ENCODE measurements at regions not wholly inside any gene's neighbourhood (a gene's known extent, or its start where the extent isn't known, plus 50 kb on each side); places are given as distances from the start of the nearest gene placed in this dataset.

GRCh38 chr12:72094490-72094889 is 155.8 kb downstream of the TPH2 start:
- TF ChIP-seq, protein P1, sequence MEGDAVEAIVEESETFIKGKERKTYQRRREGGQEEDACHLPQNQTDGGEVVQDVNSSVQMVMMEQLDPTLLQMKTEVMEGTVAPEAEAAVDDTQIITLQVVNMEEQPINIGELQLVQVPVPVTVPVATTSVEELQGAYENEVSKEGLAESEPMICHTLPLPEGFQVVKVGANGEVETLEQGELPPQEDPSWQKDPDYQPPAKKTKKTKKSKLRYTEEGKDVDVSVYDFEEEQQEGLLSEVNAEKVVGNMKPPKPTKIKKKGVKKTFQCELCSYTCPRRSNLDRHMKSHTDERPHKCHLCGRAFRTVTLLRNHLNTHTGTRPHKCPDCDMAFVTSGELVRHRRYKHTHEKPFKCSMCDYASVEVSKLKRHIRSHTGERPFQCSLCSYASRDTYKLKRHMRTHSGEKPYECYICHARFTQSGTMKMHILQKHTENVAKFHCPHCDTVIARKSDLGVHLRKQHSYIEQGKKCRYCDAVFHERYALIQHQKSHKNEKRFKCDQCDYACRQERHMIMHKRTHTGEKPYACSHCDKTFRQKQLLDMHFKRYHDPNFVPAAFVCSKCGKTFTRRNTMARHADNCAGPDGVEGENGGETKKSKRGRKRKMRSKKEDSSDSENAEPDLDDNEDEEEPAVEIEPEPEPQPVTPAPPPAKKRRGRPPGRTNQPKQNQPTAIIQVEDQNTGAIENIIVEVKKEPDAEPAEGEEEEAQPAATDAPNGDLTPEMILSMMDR (IDR thresholded peaks at IDR 0.05; ENCODE audit: control extremely low read depth, extremely low read depth, low read depth, missing control alignments), result no peak
- ChIA-PET CTCF (no interaction called here), POLR2A (no interaction called here)
- no peak for DNase-seq (ENCODE audit: extremely low spot score)

- ChIA-PET CTCF (no interaction called here), POLR2A (no interaction called here)
- no peak for DNase-seq (ENCODE audit: extremely low spot score)
- TF ChIP-seq, protein P1 (IDR thresholded peaks at IDR 0.05; ENCODE audit: control extremely low read depth, extremely low read depth, low read depth, missing control alignments), result no peak
Measured at GRCh38 chr12:72095025-72095424, 156.4 kb downstream of the TPH2 start.

GRCh38 chr12:72098622-72099021 is 160.0 kb downstream of the TPH2 start:
- POLR2A ChIA-PET, result no interaction called here
- DNase-seq (ENCODE audit: extremely low spot score), result no peak
- CTCF ChIA-PET, result no interaction called here
- TF ChIP-seq, protein P1 (IDR thresholded peaks at IDR 0.05; ENCODE audit: control extremely low read depth, extremely low read depth, low read depth, missing control alignments), result no peak

DNA sequence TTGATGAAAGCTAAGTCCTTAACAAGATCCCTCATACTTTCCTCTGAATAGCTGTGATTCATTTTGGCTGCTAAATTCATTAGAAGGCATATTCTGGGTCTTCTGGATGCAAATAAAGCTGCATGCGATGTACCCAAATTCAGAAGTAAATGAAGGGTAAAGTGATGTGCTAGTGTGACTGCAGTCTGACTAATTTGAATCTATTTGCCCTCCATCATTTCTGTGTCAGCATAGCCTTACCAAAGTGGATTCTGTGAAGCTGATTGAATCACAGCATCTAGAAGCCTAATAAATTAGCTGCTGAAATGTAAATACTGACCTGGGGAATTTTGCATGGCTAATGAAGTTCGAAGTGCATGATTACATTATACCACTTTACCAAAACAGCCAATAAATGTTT is 162.2 kb downstream of the TPH2 start:
- TF ChIP-seq, protein P1 (IDR thresholded peaks at IDR 0.05; ENCODE audit: control extremely low read depth, extremely low read depth, low read depth, missing control alignments), result no peak
- no peak for DNase-seq (ENCODE audit: extremely low spot score)
- ChIA-PET CTCF (interaction anchor here (1.1 to 1.4 kb wide), 2 partner anchors 18 to 31 kb away, joined by 3 to 4 read pairs; no protein-coding TSS in a partner anchor), POLR2A (no interaction called here)

DNA sequence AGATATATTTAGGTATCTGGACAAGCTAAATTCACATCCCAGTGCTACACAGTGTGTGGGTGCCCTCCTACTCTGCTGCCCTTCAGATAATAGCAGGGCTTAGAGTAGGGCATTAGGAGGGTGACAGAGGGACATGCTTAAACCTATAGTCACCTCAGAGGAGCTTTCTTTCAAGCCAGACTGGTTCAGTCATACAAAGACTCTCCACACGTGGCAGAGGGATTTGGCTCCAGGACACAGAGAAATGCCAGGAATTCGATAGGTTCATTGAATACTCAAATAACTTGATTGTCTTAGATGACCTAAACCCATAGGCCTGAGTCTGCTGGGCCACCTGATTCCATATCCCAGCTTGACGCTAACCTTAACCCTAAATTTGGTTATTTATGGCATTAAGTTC is 163.5 kb downstream of the TPH2 start:
- TF ChIP-seq, protein P1 (IDR thresholded peaks at IDR 0.05; ENCODE audit: control extremely low read depth, extremely low read depth, low read depth, missing control alignments), result no peak
- POLR2A ChIA-PET, result no interaction called here
- CTCF ChIA-PET, result interaction anchor here (1.3 to 1.9 kb wide), 2 partner anchors 16 to 42 kb away, joined by 3 to 5 read pairs; no protein-coding TSS in a partner anchor
- no peak for DNase-seq (ENCODE audit: extremely low spot score)

DNA sequence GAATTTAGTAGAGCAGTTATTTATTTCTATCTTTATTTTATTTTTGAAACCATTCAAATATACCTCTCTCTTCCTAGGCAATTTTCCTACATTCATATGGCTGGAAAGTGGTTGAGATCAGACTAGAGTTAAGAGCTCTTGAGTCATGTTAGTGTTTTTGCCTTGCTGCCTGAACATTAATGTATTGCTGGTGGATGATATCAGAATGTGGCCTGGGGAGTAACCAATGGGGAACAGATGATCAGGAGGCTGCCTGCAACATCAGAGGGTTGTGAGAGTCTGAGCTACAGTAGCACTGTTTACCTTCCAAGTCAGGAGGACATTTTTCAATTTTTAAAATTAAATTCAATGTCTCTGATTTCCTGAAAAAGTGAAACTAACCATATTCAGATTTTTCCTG is 166.3 kb upstream of the TRHDE start:
- ChIA-PET POLR2A (no interaction called here), CTCF (interaction anchor here (1.0 kb wide), 1 partner anchor 9 kb away, joined by 4 read pairs; no protein-coding TSS in a partner anchor)
- DNase-seq (ENCODE audit: extremely low spot score), result no peak
- TF ChIP-seq, protein P1 (IDR thresholded peaks at IDR 0.05; ENCODE audit: control extremely low read depth, extremely low read depth, low read depth, missing control alignments), result no peak

Data from GM10248 (cell line).